BLaER1 treated with 17β-estradiol and CSF1 and Interleukin-3, amounts not matched to agents 10 nM and 100 nM (cell line): ENCODE measurements at regions not wholly inside any gene's neighbourhood (a gene's known extent, or its start where the extent isn't known, plus 50 kb on each side); places are given as distances from the start of the nearest gene placed in this dataset.
A peak's percentile ranks its signal among the peaks of the same experiment; 100 is the strongest.
"Not testable (repeated sequence)": the region's sequence is repeated elsewhere in the genome, so short reads cannot be mapped to it uniquely, and the experiment has no call there.

Experiments used
- H3K27ac ChIP-seq, 11 experiments: shearing (Covaris generic); formaldehyde crosslinking; 2 replicates each; pipeline ENCODE4 v1.8.1; 2022
- H3K27me3 ChIP-seq, 11 experiments: shearing (Covaris generic); formaldehyde crosslinking; 2 replicates each; pipeline ENCODE4 v1.8.1; 2022
- H3K36me3 ChIP-seq, 11 experiments: shearing (Covaris generic); formaldehyde crosslinking; 2 replicates each; pipeline ENCODE4 v1.8.1; 2022
- H3K4me1 ChIP-seq, 10 experiments: shearing (Covaris generic); formaldehyde crosslinking; 2 replicates each; pipeline ENCODE4 v1.8.1; 2022
- H3K4me2 ChIP-seq, 11 experiments: shearing (Covaris generic); formaldehyde crosslinking; 2 replicates each; pipeline ENCODE4 v1.8.1; 2022
- H3K4me3 ChIP-seq, 10 experiments: shearing (Covaris generic); formaldehyde crosslinking; 2 replicates each; pipeline ENCODE4 v1.8.1; 2022
- H3K9ac ChIP-seq, 11 experiments: shearing (Covaris generic); formaldehyde crosslinking; 2 replicates each; pipeline ENCODE4 v1.8.1; 2022
- H3K9me3 ChIP-seq, 11 experiments: shearing (Covaris generic); formaldehyde crosslinking; replicated peaks in 1 of 11; 2 replicates each; pipeline ENCODE4 v1.8.1; 2022
- H4K20me1 ChIP-seq, 11 experiments: shearing (Covaris generic); formaldehyde crosslinking; 2 replicates each; pipeline ENCODE4 v1.8.1; 2022
- Cebpa-rat ChIP-seq, 11 experiments: shearing (Covaris generic); IDR thresholded peaks; 2 replicates each; pipeline ENCODE4 v1.8.1; 2022

DNA sequence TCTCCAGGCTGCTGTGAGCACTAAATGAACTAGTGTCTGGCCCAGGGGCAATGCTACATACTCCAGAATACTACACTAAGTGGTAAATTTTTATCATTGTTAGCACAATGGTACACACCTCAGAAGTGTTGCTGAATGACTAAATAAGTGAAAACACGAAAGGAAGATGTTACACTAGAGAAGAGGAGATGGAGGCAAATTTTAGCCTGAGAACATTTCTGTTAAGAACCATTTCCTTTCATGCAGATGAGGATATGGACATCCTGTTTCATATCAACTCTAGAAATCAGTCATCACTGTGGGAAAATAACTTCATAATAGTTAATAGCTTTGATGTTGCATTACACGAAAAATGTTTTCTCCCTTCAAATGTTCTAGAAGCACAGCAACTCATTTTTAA, 117.6 kb upstream of the STK17B start:
- H4K20me1 ChIP-seq: no peaks in the 10 kb centered on the region
- TF ChIP-seq Cebpa-rat (IDR thresholded peaks at IDR 0.05): no peak

DNA sequence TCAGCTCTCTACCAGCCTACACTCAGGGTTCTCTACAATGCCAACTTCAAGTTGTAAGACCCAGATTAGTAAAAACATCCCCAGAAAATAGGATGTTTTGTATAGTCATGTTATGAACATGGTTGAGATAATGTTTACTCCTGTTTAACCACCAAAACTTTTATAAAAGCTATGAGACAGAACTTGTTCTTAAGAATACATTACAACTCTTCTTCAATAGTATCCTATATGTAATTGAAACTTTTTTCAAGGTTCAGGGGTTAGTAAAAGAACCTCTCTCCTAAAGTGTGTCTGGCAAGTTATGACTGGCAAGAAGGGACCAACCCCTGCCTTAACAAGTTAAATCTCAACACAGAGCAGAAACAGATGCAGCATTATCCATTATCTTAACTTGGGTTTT, 118.8 kb upstream of the STK17B start:
- H3K4me1 ChIP-seq: peaks cover 0 to 46% (median 2%) of the 10 kb centered on the region in 10 experiments; a peak in 8 of 20 replicates
- no peaks in the 10 kb centered on the region for H3K27me3 ChIP-seq
- no peaks in the 10 kb centered on the region for H4K20me1 ChIP-seq
- H3K9me3 ChIP-seq: no peaks in the 10 kb centered on the region
- H3K36me3 ChIP-seq: no peaks in the 10 kb centered on the region
- H3K4me3 ChIP-seq: no peak overlapping the region
- no peak overlapping the region for H3K9ac ChIP-seq
- H3K4me2 ChIP-seq: no peak overlapping the region
- no peak overlapping the region for H3K27ac ChIP-seq
- no peak for TF ChIP-seq Cebpa-rat (IDR thresholded peaks at IDR 0.05)

More for the DNA sequence above, 117.6 kb upstream of the STK17B start:
- Histone ChIP-seq H3K9ac (no peak overlapping the region), H3K4me2 (peak overlapping the region in 4 of 11 experiments; percentile 5 to 54 (median 17); a peak in 5 of 22 replicates), H3K27me3 (no peaks in the 10 kb centered on the region), H3K4me3 (no peak overlapping the region), H3K9me3 (no peaks in the 10 kb centered on the region), H3K36me3 (no peaks in the 10 kb centered on the region), H3K27ac (no peak overlapping the region), H3K4me1 (peaks cover 0 to 37% (median 0%) of the 10 kb centered on the region in 10 experiments; a peak in 8 of 20 replicates)

DNA sequence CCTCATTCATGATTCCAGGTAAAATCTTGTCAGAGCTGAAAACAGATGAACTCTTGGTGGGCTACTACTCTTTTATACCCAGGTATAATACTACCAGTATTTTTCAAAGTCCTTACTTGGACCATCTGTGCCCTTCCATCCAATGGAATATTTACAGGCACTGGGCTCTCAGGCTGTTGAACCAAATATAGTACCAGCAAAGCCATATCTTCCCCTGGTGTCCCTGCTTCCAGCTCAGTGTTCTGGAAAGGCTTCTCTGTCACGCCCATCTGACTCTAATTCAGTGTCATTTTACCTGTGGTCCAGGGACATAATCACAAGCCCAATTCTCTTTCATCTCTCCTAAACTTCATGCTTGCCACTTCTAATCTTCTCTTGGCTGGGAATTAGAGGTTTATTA, 119.2 kb upstream of the STK17B start:
- no peaks in the 10 kb centered on the region for H3K9me3 ChIP-seq
- no peak for TF ChIP-seq Cebpa-rat (IDR thresholded peaks at IDR 0.05)
- no peaks in the 10 kb centered on the region for H4K20me1 ChIP-seq
- no peak overlapping the region for H3K9ac ChIP-seq
- H3K27me3 ChIP-seq: no peaks in the 10 kb centered on the region
- no peak overlapping the region for H3K4me2 ChIP-seq
- no peak overlapping the region for H3K4me3 ChIP-seq
- H3K36me3 ChIP-seq: no peaks in the 10 kb centered on the region
- H3K4me1 ChIP-seq: peaks cover 0 to 50% (median 2%) of the 10 kb centered on the region in 10 experiments; a peak in 8 of 20 replicates
- no peak overlapping the region for H3K27ac ChIP-seq

DNA sequence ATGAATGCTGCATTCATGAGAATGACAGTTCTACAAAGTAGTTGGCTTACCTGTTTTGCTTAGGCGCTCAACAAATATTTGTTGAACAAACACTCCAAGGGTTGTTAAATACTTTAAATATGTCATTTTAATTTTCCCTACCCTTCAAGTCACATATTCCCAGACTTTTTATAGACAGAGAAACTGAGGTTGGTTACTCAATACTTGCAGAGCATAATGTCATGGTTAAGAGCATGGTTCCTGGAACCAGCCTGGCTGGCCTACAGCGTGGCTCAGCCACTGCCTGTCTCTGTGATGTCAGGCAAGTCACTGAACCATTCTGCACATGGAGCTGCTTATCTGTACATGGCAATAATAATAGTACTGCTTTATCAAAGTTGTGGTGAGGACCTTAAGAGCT, 120.0 kb upstream of the STK17B start:
- no peaks in the 10 kb centered on the region for H3K9me3 ChIP-seq
- peaks cover 0 to 52% (median 2%) of the 10 kb centered on the region in 10 experiments; a peak in 8 of 20 replicates for H3K4me1 ChIP-seq
- H3K4me3 ChIP-seq: no peak overlapping the region
- H4K20me1 ChIP-seq: no peaks in the 10 kb centered on the region
- no peak overlapping the region for H3K27ac ChIP-seq
- no peaks in the 10 kb centered on the region for H3K27me3 ChIP-seq
- TF ChIP-seq Cebpa-rat (IDR thresholded peaks at IDR 0.05): no peak
- H3K4me2 ChIP-seq: peak overlapping the region in 2 of 11 experiments; percentile 1 to 30; a peak in 1 of 22 replicates
- H3K9ac ChIP-seq: no peak overlapping the region
- H3K36me3 ChIP-seq: no peaks in the 10 kb centered on the region

DNA sequence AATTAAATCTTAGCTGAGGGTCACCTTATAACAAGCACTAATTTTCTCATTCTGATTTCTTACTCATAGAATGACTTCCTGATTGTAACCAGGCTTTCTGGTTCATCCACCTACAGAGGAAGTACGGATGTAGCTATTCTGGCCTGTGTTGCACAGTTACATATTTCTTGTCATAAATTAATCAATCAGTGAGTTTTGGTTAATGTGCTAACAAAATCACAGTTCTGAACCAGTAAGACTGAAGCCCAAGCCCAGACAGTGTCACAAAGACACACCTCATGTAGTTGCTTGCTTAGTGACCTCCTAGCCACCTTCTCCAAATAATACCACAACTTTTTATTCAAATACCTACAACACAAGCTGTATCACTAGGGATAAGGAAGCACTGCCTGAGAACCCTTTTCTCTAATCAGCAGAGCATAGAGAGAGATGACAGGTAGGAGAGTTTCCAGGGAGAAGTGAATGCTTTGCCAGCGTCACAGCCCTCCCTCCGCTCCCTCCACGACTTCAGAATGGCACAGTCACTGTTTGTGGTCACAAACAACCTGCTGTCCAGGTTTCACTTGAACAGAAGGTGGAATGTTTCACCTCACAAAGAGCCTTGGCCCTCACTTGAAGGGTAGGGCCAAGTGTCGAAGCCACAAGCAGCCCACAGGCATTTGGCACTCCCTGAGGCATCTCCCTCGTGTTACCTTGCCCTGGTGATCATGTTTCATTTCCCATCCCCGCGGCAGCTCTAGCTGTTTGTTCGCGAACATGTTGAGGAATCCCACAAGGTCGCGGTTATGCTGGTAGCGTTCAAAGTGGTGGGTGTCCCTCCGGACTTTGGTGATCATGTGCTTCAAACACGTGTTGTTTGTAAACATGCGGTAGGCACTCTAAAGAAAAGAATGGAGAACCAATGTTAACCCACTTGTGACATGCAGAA, 120.8 kb upstream of the STK17B start:
- TF ChIP-seq Cebpa-rat (IDR thresholded peaks at IDR 0.05): no peak
- H3K27me3 ChIP-seq: no peaks in the 10 kb centered on the region
- no peaks in the 10 kb centered on the region for H3K36me3 ChIP-seq
- H3K4me2 ChIP-seq: peak overlapping the region in 2 of 11 experiments; percentile 1 to 30; a peak in 1 of 22 replicates
- no peak overlapping the region for H3K9ac ChIP-seq
- peaks cover 0 to 52% (median 2%) of the 10 kb centered on the region in 10 experiments; a peak in 8 of 20 replicates for H3K4me1 ChIP-seq
- no peaks in the 10 kb centered on the region for H3K9me3 ChIP-seq
- H3K27ac ChIP-seq: no peak overlapping the region
- H4K20me1 ChIP-seq: no peaks in the 10 kb centered on the region
- no peak overlapping the region for H3K4me3 ChIP-seq

DNA sequence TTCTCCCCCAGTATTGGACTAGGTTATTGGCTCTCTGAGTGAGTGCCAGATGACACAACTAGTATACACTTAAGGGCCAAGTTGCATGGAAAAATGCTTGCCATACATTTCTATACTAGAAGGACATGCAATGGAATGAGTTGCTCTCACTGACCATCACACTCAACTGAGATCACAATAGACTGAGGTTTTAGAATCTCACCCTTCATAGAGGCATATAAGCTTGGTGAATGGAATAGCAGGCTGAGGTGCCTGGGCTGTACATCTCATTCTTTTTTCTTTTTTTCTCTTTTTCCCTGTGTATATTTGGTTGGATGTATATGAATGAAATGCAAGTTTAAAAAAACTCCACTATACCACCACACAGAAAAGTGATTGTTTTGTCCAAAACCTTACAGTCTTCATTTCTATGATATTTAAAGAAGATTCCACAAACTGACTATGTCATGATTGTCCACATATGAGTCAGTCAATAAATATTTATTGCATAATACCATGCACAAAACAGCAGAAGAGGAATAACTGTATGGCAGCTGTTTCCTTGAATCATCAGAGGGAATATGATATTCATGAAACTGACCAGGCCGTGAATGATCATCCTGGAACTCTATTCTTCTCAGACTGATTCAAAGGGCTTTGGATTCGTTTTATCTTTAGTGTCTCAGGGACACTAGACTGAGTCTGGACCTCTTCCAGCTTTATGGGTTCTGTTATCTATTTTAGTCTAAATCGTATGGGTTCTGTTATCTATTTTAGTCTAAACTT, 122.6 kb upstream of the STK17B start:
- H3K36me3 ChIP-seq: no peaks in the 10 kb centered on the region
- no peak for TF ChIP-seq Cebpa-rat (IDR thresholded peaks at IDR 0.05)
- no peak overlapping the region for H3K9ac ChIP-seq
- no peaks in the 10 kb centered on the region for H4K20me1 ChIP-seq
- no peaks in the 10 kb centered on the region for H3K9me3 ChIP-seq
- H3K4me1 ChIP-seq: peaks cover 0 to 38% (median under 1%) of the 10 kb centered on the region in 10 experiments; a peak in 7 of 20 replicates
- peak overlapping the region in 4 of 11 experiments; percentile 8 to 54 (median 28); a peak in 5 of 22 replicates for H3K4me2 ChIP-seq
- no peak overlapping the region for H3K27ac ChIP-seq
- H3K27me3 ChIP-seq: no peaks in the 10 kb centered on the region
- H3K4me3 ChIP-seq: no peak overlapping the region

DNA sequence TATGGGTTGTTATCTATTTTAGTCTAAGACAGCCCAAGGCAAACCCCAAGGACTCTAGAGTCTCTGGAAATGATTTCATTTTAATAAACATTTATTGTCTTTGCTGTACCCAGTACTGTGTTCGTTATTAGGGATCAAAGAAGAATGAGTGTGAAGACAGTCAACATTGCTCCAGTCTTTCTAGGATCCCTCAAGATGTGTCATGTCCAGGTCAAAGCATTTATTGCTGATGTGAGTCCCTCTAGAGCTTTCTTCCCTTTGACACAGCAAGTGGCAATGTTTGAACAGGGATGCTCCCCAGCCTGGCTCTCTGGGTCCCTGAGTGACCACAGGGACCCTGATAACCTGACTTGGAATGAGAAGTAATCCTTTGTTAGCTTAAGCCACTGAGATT, 123.1 kb upstream of the STK17B start:
- no peaks in the 10 kb centered on the region for H3K27me3 ChIP-seq
- no peak overlapping the region for H3K9ac ChIP-seq
- no peak overlapping the region for H3K27ac ChIP-seq
- H3K4me3 ChIP-seq: no peak overlapping the region
- no peaks in the 10 kb centered on the region for H3K9me3 ChIP-seq
- no peak for TF ChIP-seq Cebpa-rat (IDR thresholded peaks at IDR 0.05)
- no peaks in the 10 kb centered on the region for H4K20me1 ChIP-seq
- H3K36me3 ChIP-seq: no peaks in the 10 kb centered on the region
- H3K4me1 ChIP-seq: peaks cover 0 to 37% (median 0%) of the 10 kb centered on the region in 10 experiments; a peak in 7 of 20 replicates
- peak overlapping the region in 3 of 11 experiments; percentile 8 to 54 (median 46); a peak in 4 of 22 replicates for H3K4me2 ChIP-seq

DNA sequence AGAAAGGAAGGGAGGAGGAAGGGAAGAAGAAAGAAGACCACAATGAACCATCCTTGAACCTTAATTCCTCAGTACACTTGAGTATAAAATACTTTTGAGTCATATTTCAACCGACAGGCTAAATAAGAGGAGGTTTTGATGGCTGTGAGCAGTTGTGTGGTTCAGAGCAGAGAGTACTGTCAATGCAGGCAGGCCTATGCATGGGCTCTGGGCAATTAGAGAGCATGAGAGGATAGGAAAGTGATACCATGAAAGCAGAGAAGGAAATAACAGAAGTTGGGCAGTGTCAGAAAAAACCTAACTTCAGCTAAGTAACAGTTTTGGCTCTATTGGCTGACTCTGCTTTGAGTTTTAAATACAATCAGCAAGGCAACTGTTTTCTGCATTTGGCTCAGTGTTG, 123.6 kb upstream of the STK17B start:
- no peaks in the 10 kb centered on the region for H4K20me1 ChIP-seq
- H3K4me2 ChIP-seq: peak overlapping the region in 2 of 11 experiments; percentile 46 to 54; a peak in 4 of 22 replicates
- H3K27ac ChIP-seq: no peak overlapping the region
- H3K4me3 ChIP-seq: no peak overlapping the region
- H3K4me1 ChIP-seq: peaks cover 0 to 41% (median 0%) of the 10 kb centered on the region in 10 experiments; a peak in 7 of 20 replicates
- TF ChIP-seq Cebpa-rat (IDR thresholded peaks at IDR 0.05): no peak
- no peaks in the 10 kb centered on the region for H3K36me3 ChIP-seq
- no peaks in the 10 kb centered on the region for H3K27me3 ChIP-seq
- no peaks in the 10 kb centered on the region for H3K9me3 ChIP-seq
- H3K9ac ChIP-seq: no peak overlapping the region

DNA sequence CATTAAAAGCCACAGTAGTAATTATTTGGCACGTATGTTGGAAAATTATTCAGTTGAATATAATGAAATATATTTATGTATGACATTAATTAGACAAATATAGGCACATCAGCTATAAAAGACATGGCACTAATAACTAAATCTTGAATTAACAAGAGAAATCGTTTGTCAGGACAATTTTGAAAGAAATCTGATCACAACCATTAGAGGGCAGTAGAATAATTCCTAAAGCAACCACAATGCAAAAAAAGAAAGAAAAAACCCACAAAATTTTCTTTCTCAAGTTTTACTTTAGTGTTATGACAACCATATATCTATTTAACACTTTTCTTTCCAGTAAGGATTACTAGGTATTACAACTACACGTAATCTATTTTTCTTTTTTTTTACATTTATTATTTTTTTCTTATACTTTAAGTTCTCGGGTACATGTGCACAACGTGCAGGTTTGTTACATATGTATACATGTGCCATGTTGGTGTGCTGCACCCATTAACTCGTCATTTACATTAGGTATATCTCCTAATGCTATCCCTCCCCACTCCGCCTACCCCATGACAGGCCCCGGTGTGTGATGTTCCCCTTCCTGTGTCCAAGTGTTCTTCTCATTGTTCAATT, 126.8 kb upstream of the STK17B start:
- H3K9ac ChIP-seq, H3K27me3 ChIP-seq, H4K20me1 ChIP-seq, H3K27ac ChIP-seq, H3K4me2 ChIP-seq, H3K4me3 ChIP-seq, H3K9me3 ChIP-seq, H3K36me3 ChIP-seq: not testable (repeated sequence)
- H3K4me1 ChIP-seq: peaks cover 0 to 34% (median 0%) of the 10 kb centered on the region in 10 experiments; a peak in 7 of 20 replicates
